Chondrocyte (in vitro differentiated cells): ENCODE measurements at regions not wholly inside any gene's neighbourhood (a gene's known extent, or its start where the extent isn't known, plus 50 kb on each side); places are given as distances from the start of the nearest gene placed in this dataset.

ENCODE experiments used
- DNase-seq: peaks from one replicate; pipeline ENCODE4 v3.0.0; 2021; ENCODE audit warnings: mixed read lengths, low spot score
- H3K27ac Mint-ChIP-seq: one replicate; pipeline ENCODE4 v1.8.0; 2021; ENCODE audit warnings: mild to moderate bottlenecking, moderate library complexity, mixed read lengths; ENCODE audit not compliant: unreplicated experiment
- H3K27me3 Mint-ChIP-seq: 2 replicates; pipeline ENCODE4 v1.8.0; 2021; ENCODE audit warnings: low read depth, mixed read lengths
- H3K36me3 Mint-ChIP-seq: 2 replicates; pipeline ENCODE4 v1.8.0; 2021; ENCODE audit warnings: low read depth, mixed read lengths
- H3K4me1 Mint-ChIP-seq: 2 replicates; pipeline ENCODE4 v1.8.0; 2021; ENCODE audit warnings: low read depth, mild to moderate bottlenecking, mixed read lengths
- H3K4me3 Mint-ChIP-seq: one replicate; pipeline ENCODE4 v1.8.0; 2021; ENCODE audit warnings: mild to moderate bottlenecking, moderate library complexity, mixed read lengths; ENCODE audit not compliant: unreplicated experiment
- H3K9me3 Mint-ChIP-seq: 2 replicates; pipeline ENCODE4 v1.8.0; 2021; ENCODE audit warnings: low read depth, mixed read lengths
- TF ChIP-seq, protein P1 (sequence below): fragments of 200-600 bp; sonication (generic); IDR thresholded peaks from 2 replicates; pipeline ENCODE4 v1.5.0; 2021; ENCODE audit warnings: antibody characterized with exemption, mild to moderate bottlenecking, moderate library complexity

DNA sequence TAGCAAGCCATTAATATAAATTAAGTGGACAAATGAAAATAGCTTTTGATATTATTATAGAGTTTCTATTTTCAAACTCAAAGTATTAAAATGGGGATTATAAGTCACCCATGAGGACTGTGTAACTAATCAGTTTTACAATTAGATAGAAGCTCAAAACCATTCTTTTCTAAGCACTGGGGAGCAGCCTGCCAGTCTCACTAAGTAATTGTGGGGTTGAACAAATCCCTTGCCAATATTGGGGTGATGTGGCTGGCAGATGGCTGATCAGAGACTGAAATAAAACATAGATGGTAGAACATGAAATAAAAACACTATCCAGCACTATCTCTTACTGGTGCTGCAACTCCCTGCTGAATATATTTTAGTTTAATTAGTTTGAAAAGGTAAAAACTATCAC, 353.2 kb downstream of the FLRT2 start:
- H3K9me3 Mint-ChIP-seq: no peaks in the 10 kb centered on the region
- H3K4me1 Mint-ChIP-seq: no peaks in the 10 kb centered on the region
- no peaks in the 10 kb centered on the region for H3K36me3 Mint-ChIP-seq
- no peak overlapping the region for H3K27ac Mint-ChIP-seq
- TF ChIP-seq, protein P1, sequence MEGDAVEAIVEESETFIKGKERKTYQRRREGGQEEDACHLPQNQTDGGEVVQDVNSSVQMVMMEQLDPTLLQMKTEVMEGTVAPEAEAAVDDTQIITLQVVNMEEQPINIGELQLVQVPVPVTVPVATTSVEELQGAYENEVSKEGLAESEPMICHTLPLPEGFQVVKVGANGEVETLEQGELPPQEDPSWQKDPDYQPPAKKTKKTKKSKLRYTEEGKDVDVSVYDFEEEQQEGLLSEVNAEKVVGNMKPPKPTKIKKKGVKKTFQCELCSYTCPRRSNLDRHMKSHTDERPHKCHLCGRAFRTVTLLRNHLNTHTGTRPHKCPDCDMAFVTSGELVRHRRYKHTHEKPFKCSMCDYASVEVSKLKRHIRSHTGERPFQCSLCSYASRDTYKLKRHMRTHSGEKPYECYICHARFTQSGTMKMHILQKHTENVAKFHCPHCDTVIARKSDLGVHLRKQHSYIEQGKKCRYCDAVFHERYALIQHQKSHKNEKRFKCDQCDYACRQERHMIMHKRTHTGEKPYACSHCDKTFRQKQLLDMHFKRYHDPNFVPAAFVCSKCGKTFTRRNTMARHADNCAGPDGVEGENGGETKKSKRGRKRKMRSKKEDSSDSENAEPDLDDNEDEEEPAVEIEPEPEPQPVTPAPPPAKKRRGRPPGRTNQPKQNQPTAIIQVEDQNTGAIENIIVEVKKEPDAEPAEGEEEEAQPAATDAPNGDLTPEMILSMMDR: no peak
- no peak for DNase-seq
- no peaks in the 10 kb centered on the region for H3K27me3 Mint-ChIP-seq
- H3K4me3 Mint-ChIP-seq: no peak overlapping the region

DNA sequence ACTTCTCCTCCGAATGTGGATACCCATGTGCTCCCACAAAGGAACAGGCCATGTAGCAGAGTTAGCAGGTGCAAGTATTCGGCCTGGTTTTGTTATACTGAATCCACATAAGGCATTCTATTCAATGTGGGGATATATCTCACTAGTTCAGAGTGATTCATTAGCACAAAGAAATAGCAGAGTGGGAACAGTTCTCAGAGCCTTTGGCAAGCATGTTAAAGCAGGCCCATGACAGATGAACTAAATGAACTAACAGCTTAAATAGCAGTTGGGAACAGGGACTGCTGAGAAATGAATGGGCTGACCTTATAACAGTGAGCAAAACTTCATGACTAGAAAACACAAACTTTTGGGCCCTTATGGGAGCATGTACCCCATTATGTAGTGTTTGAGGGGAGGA, 352.0 kb downstream of the FLRT2 start:
- Mint-ChIP-seq H3K9me3 (no peaks in the 10 kb centered on the region), H3K4me1 (no peaks in the 10 kb centered on the region), H3K27ac (no peak overlapping the region), H3K4me3 (no peak overlapping the region), H3K36me3 (no peaks in the 10 kb centered on the region), H3K27me3 (no peaks in the 10 kb centered on the region)
- no peak for DNase-seq
- TF ChIP-seq, protein P1: no peak

DNA sequence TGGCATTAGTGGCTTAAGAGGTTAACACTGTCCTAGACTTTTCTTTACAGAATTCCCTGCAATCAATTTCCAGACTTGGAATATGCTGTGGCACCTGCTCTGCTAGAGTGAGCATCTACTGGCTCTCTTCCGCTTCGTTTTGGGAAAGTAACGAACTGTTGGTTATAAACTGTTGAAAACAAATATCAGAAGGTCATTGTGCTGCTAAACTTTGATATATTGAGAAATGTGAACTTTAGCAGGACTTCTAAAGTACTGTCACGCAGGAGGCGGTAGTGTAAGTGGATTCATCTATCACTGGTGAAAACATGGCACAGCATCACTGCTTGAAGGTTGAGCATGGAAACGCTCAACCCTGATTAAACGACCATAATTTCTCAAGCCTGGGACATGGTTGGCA, 348.9 kb downstream of the FLRT2 start:
- H3K27me3 Mint-ChIP-seq: no peaks in the 10 kb centered on the region
- H3K9me3 Mint-ChIP-seq: no peaks in the 10 kb centered on the region
- H3K36me3 Mint-ChIP-seq: no peaks in the 10 kb centered on the region
- no peak overlapping the region for H3K4me3 Mint-ChIP-seq
- no peak for DNase-seq
- no peaks in the 10 kb centered on the region for H3K4me1 Mint-ChIP-seq
- H3K27ac Mint-ChIP-seq: no peak overlapping the region
- TF ChIP-seq, protein P1: no peak

DNA sequence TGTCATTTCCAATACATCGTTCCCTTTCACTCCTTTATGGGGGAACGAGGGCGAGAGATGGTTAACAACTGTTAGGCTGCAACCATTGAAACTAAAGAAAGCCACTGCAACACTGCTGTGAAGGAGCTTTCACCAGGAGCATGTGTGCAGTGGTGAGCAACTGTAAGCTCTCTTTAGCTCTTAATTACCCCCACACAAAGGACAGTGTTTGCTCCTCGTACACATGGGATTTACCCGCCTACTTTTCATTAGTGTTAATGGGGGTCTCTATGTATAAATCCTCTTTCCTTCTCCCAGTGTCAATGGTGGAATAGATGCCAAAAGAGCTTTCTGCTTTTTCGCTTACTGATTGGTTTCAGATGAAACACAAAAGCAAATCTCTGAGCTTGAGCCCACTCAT, 343.1 kb downstream of the FLRT2 start:
- Mint-ChIP-seq H3K9me3 (no peaks in the 10 kb centered on the region), H3K36me3 (no peaks in the 10 kb centered on the region), H3K27ac (no peak overlapping the region), H3K4me3 (no peak overlapping the region), H3K4me1 (no peaks in the 10 kb centered on the region), H3K27me3 (peaks cover 6% of the 10 kb centered on the region)
- DNase-seq: no peak
- TF ChIP-seq, protein P1: no peak

DNA sequence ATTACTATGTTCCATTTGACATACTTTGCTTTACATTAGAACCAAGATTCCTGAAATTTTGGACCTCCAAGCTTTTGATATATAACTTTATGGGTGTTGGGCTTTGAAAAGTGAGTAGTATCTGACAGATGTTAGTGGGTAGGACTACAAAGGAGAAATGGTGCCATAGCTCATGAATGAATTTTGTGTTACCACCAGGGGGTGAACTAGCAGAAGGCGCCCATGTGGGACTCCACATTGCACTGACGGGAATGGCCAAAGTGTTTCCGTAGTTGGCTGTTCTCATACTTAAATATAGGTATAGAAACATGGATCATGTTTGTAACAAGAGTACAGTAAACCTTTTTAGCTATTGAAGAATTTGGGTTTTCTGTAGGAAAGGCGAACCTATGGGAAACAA, 337.5 kb downstream of the FLRT2 start:
- no peak for DNase-seq
- H3K36me3 Mint-ChIP-seq: no peaks in the 10 kb centered on the region
- H3K9me3 Mint-ChIP-seq: no peaks in the 10 kb centered on the region
- TF ChIP-seq, protein P1: peak; percentile 31
- no peak overlapping the region for H3K4me3 Mint-ChIP-seq
- H3K4me1 Mint-ChIP-seq: no peaks in the 10 kb centered on the region
- no peak overlapping the region for H3K27ac Mint-ChIP-seq
- H3K27me3 Mint-ChIP-seq: peaks cover 8% of the 10 kb centered on the region
